Dendritic cell treated with granulocyte-macrophage colony-stimulating factor and Interleukin-4, amounts not matched to agents 40 ng/mL and 50 ng/mL, for 4 days (primary cell): ENCODE measurements at regions not wholly inside any gene's neighbourhood (a gene's known extent, or its start where the extent isn't known, plus 50 kb on each side); places are given as distances from the start of the nearest gene placed in this dataset.
"Not testable (repeated sequence)": the region's sequence is repeated elsewhere in the genome, so short reads cannot be mapped to it uniquely, and the experiment has no call there.

Experiments
- H3K27ac Mint-ChIP-seq: one replicate; pipeline ENCODE4 v1.8.0; 2022; ENCODE audit warnings: mild to moderate bottlenecking, mixed read lengths
- H3K27me3 Mint-ChIP-seq: one replicate; pipeline ENCODE4 v1.8.0; 2022; ENCODE audit warnings: mild to moderate bottlenecking, mixed read lengths
- H3K36me3 Mint-ChIP-seq: one replicate; pipeline ENCODE4 v1.8.0; 2022; ENCODE audit warnings: low read depth, mixed read lengths
- H3K4me1 Mint-ChIP-seq: one replicate; pipeline ENCODE4 v1.8.0; 2022; ENCODE audit warnings: low read depth, mixed read lengths
- H3K4me3 Mint-ChIP-seq: one replicate; pipeline ENCODE4 v1.8.0; 2022; ENCODE audit warnings: mild to moderate bottlenecking, moderate library complexity, mixed read lengths
- H3K9me3 Mint-ChIP-seq: one replicate; pipeline ENCODE4 v1.8.0; 2022; ENCODE audit warnings: mixed read lengths
- intact Hi-C: fragments of 100-400 bp; cut with micrococcal nuclease; formaldehyde crosslinking; loops from one replicate; pipeline ENCODE4 v1.15.0; 2022

DNA sequence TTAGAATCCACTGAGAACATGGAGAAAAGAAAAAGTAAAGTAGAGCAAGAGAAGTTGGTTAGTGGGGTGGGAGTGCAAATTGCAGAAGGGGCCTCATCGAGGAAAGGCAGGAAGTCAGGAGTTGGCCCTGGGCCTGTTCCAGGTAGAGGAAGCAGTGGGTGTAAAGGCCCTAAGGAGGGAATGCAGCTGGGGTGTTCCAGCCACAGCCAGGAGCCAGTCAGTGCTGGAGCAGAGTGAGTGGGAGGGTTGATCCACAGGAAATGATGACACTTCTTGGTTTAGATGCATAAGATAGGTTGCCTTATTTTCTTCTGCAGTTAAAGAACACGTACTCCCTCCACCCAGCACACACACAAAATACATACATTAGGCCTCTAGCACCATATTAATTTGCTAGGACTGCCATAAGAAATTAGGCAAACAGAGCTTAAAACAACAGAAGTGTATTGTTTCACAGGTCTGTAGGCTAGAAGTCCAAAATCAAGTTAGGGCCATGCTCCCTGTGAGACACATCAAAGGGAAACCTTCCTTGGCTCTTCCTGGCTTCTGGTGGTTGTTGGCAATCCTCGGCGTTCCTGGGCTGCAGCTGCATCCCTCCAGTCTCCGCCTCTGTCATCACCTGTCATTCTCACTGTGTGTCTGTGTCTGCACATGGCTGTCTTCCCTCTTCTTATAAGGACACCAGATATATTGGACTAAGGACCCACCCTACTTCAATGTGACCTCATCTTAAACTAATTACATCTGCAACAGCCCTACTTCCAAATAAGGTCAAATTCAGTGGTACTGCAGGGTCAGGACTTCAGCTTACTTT is 205.9 kb downstream of the AASDH start:
- peaks cover 9% of the 10 kb centered on the region for H3K9me3 Mint-ChIP-seq
- intact Hi-C loops: no loop called here
- no peaks in the 10 kb centered on the region for H3K36me3 Mint-ChIP-seq
- no peak overlapping the region for H3K4me3 Mint-ChIP-seq
- peaks cover 31% of the 10 kb centered on the region for H3K4me1 Mint-ChIP-seq
- no peak overlapping the region for H3K27ac Mint-ChIP-seq
- no peaks in the 10 kb centered on the region for H3K27me3 Mint-ChIP-seq

DNA sequence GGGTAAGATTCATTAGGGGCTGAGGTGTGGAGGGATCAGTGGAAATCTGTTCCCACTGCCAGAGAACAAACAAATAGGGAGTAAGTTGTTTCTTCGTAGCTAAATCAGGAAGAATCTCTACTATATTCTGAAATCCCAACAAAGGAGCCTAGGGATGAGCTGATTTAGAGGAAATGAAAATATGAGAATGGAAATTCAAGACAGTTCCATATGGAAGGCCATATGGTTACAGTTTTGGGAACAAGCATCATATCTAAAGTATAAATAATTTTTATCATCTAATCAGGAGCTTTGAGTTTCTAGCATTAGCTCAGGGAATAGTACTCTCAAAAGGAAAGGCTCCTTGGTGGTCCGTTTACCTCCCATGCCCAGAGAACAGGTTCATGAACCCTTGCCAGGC is 218.2 kb downstream of the AASDH start:
- H3K4me3 Mint-ChIP-seq: no peak overlapping the region

DNA sequence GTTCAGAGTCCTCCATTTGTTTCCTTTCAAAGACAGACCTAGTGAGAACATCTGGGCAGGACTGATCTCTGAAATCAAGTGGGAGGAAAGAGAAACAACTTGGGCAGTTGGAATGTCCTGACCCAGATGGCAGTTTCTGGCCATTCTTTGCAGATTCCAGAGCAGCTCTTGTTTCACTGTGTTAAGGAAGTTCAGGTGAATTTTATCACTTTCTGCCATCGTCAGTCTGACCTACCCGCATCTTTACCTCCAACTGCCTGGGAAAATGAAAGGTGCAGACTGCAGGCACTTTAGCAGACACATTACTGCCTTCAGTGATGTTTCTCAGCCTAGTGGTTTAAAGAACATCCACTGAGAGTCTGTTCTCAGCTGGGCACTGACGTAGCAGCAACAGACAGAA is 216.2 kb downstream of the CEP135 start:
- no peaks in the 10 kb centered on the region for H3K4me1 Mint-ChIP-seq
- no peak overlapping the region for H3K27ac Mint-ChIP-seq
- H3K4me3 Mint-ChIP-seq: no peak overlapping the region
- no peaks in the 10 kb centered on the region for H3K9me3 Mint-ChIP-seq
- no peaks in the 10 kb centered on the region for H3K36me3 Mint-ChIP-seq
- intact Hi-C loops: no loop called here
- H3K27me3 Mint-ChIP-seq: no peaks in the 10 kb centered on the region

More for the DNA sequence above, 218.2 kb downstream of the AASDH start:
- Mint-ChIP-seq H3K4me1 (no peaks in the 10 kb centered on the region), H3K27ac (no peak overlapping the region), H3K36me3 (no peaks in the 10 kb centered on the region), H3K27me3 (no peaks in the 10 kb centered on the region), H3K9me3 (peaks cover under 1% of the 10 kb centered on the region)
- intact Hi-C loops: no loop called here

DNA sequence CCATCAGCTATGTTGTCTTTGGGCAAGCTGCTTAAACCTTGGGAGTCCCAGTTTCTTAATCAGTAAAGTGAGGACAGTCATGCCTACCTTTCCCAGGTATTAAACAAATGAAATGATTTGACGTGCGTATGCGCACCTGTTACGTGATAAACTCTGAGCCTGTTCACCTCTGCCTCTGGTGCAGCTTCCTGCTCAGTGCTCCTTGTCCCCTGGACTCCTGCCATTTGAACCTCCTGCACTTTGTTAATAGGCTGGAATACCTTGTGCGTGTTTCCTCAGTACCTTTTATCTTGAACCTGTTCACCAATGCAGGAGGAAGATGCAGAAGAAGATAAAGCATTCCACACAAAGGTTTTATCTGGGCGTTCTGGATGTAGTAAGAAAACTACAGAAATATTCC is 211.9 kb downstream of the CEP135 start:
- no peaks in the 10 kb centered on the region for H3K9me3 Mint-ChIP-seq
- no peaks in the 10 kb centered on the region for H3K4me1 Mint-ChIP-seq
- H3K4me3 Mint-ChIP-seq: no peak overlapping the region
- intact Hi-C loops: no loop called here
- no peaks in the 10 kb centered on the region for H3K36me3 Mint-ChIP-seq
- H3K27me3 Mint-ChIP-seq: no peaks in the 10 kb centered on the region
- H3K27ac Mint-ChIP-seq: no peak overlapping the region

DNA sequence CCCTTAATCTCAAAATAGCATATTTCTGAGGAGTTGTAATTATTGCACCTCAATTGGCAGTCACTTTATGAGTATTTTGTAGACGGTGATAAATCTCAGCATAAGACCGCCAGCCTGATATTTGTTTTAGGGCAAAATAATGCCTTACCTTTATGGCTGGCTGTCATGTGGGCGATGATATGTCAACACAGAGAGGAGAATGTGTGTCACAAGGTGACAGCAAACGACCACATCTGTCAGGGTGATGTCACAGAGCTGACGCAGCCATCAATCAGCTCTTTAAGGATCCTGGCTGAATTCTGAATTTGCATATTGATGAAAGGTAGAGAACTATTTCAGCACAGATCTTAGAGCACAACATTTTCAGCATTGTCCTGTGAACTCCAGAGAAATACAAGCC is 209.7 kb downstream of the CEP135 start:
- H3K27ac Mint-ChIP-seq: no peak overlapping the region
- no peaks in the 10 kb centered on the region for H3K9me3 Mint-ChIP-seq
- no peak overlapping the region for H3K4me3 Mint-ChIP-seq
- intact Hi-C loops: no loop called here
- no peaks in the 10 kb centered on the region for H3K27me3 Mint-ChIP-seq
- no peaks in the 10 kb centered on the region for H3K4me1 Mint-ChIP-seq
- no peaks in the 10 kb centered on the region for H3K36me3 Mint-ChIP-seq

DNA sequence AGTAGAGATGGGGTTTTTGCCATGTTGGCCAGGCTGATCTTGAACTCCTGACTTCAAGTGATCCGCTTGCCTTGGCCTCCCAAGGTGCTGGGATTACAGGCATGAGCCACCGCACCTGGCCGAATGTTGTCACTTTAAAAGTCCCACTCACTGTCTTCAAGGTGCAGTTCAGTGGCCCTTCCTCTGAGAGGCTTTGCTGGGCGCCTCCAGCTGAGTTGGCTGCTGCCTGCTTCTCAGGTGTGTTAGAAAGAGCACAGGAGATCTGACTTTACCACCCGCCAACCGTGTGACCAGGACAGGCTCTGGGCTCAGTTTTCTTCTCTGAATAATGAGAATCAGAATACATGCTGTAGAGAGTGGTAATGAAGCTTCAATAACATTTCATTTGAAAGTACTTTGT is 207.4 kb downstream of the CEP135 start:
- Mint-ChIP-seq H3K9me3 (no peaks in the 10 kb centered on the region), H3K27ac (no peak overlapping the region), H3K4me3 (no peak overlapping the region), H3K27me3 (no peaks in the 10 kb centered on the region), H3K4me1 (no peaks in the 10 kb centered on the region), H3K36me3 (no peaks in the 10 kb centered on the region)
- intact Hi-C loops: no loop called here

DNA sequence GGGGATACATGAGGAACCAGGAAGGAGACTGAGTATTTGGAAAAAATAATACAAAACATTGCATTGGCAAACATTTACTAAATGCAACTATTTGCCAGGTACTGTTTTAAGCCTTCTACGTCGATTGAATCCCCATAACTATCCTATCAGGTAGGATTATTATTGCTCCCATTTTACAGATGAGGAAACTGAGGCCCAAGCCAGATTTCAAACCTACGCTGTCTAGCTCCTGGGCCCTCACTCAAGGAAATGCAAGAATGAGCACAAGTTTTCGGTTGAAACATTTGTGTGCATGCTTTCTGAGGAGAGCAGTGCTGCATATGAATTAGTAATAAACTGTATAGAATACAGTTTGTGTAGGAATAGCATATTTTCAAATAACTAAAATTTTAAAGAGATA is 206.7 kb downstream of the CEP135 start:
- Mint-ChIP-seq H3K27ac (no peak overlapping the region), H3K4me3 (no peak overlapping the region), H3K9me3 (no peaks in the 10 kb centered on the region), H3K36me3 (no peaks in the 10 kb centered on the region), H3K27me3 (no peaks in the 10 kb centered on the region), H3K4me1 (no peaks in the 10 kb centered on the region)
- intact Hi-C loops: no loop called here

DNA sequence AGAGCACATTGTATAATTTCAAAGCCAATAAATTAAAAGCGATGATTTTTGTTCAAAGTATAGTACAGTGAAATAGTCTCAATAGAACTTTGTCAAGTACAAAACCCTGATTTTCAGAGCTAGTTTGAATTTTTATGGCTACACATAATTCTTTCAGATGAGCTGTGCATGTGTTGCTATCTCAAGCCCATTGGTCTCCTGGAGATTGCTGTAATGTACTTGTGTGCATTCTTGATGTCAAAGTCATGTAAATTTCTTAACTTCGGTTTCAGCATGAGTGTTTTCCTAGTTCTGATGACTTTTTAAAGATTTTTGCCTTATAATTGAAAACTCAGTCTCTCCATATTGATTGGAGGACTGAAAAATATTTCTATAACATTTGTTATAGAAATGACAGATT is 200.8 kb downstream of the CEP135 start:
- no peaks in the 10 kb centered on the region for H3K9me3 Mint-ChIP-seq
- no peaks in the 10 kb centered on the region for H3K36me3 Mint-ChIP-seq
- intact Hi-C loops: no loop called here
- H3K4me3 Mint-ChIP-seq: no peak overlapping the region
- H3K27me3 Mint-ChIP-seq: no peaks in the 10 kb centered on the region
- no peak overlapping the region for H3K27ac Mint-ChIP-seq
- H3K4me1 Mint-ChIP-seq: no peaks in the 10 kb centered on the region

DNA sequence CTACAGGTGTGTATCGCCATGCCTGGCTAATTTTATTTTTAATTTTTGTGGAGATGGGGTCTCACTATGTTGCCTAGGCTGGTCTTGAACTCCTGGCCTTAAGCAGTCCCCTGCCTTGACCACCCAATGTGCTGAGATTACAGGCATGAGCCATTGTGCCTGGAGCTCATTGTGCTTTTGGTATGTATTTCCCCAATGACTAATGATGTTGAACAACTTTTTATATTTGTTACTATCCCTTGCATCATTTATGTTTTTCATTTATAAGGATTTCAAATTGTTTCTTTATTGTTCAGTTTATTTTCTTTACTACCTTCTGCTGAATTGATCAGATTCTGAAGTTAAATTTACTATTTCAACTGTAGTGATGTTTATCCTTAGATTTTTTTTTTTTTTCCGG is 199.7 kb downstream of the CEP135 start:
- Mint-ChIP-seq H3K36me3 (no peaks in the 10 kb centered on the region), H3K9me3 (no peaks in the 10 kb centered on the region), H3K4me3 (no peak overlapping the region), H3K27me3 (no peaks in the 10 kb centered on the region), H3K27ac (no peak overlapping the region), H3K4me1 (no peaks in the 10 kb centered on the region)
- intact Hi-C loops: no loop called here

DNA sequence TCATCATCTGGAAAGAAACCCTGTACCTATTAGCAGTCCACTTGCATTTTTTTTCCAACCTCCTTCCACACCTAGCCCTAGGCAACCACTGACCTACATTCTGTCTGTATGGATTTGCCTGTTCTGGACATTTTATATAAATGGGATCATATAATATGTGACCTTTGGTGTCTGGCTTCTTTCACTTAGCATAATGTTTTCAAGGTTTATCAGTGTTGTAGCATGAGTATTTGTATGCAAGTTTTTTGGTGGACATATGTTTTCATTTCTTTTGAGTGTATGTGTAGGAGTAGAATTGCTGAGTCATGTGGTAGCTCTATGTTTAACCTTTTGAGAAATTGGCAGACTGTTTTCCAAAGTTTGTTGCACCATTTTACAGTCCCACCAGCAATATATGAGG is 198.6 kb downstream of the CEP135 start:
- H3K27ac Mint-ChIP-seq: no peak overlapping the region
- no peaks in the 10 kb centered on the region for H3K4me1 Mint-ChIP-seq
- intact Hi-C loops: no loop called here
- no peaks in the 10 kb centered on the region for H3K27me3 Mint-ChIP-seq
- H3K4me3 Mint-ChIP-seq: no peak overlapping the region
- no peaks in the 10 kb centered on the region for H3K36me3 Mint-ChIP-seq
- H3K9me3 Mint-ChIP-seq: no peaks in the 10 kb centered on the region

DNA sequence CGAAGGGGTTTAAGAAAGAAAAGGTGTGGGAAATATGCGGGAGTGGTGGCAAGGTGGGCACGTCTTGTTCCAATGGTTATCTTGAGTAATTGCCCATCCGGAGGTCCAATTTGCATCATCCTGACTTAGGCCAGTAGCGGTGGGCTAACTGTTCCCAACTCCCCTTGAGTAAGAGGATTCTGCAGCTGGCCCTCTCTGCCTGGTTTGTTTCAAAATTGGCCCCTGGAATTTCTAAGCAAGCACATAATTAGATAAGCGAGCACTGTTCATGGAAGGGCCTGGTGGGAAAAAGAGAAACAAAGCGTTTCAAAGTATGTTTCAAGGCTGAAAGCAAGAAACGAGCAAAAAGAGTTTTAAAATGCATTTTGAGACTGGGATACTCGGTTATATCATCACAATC is 198.2 kb downstream of the CEP135 start:
- Mint-ChIP-seq H3K4me1 (no peaks in the 10 kb centered on the region), H3K4me3 (no peak overlapping the region), H3K9me3 (no peaks in the 10 kb centered on the region), H3K36me3 (no peaks in the 10 kb centered on the region), H3K27me3 (no peaks in the 10 kb centered on the region), H3K27ac (no peak overlapping the region)
- intact Hi-C loops: no loop called here

DNA sequence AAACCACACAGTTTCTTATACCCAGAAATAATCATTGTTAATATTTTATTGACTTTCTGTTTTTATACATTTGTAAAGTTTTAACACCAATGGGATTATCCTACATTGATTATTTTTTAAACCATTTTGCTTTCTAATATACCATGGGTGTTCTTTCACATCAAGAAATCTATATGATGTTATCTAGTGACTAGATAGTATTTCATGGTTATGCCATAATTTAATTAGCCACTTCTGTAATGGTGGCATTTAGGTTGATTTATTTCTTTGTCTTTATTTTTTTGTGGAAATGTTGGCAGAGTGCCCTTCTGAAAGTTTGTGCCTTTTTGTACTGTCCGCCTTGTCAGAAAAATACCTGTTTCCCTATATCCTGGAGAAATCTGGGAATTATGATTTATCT is 193.3 kb downstream of the CEP135 start:
- H3K27ac Mint-ChIP-seq: no peak overlapping the region
- no peaks in the 10 kb centered on the region for H3K4me1 Mint-ChIP-seq
- no peak overlapping the region for H3K4me3 Mint-ChIP-seq
- H3K27me3 Mint-ChIP-seq: no peaks in the 10 kb centered on the region
- intact Hi-C loops: no loop called here
- no peaks in the 10 kb centered on the region for H3K9me3 Mint-ChIP-seq
- H3K36me3 Mint-ChIP-seq: no peaks in the 10 kb centered on the region

DNA sequence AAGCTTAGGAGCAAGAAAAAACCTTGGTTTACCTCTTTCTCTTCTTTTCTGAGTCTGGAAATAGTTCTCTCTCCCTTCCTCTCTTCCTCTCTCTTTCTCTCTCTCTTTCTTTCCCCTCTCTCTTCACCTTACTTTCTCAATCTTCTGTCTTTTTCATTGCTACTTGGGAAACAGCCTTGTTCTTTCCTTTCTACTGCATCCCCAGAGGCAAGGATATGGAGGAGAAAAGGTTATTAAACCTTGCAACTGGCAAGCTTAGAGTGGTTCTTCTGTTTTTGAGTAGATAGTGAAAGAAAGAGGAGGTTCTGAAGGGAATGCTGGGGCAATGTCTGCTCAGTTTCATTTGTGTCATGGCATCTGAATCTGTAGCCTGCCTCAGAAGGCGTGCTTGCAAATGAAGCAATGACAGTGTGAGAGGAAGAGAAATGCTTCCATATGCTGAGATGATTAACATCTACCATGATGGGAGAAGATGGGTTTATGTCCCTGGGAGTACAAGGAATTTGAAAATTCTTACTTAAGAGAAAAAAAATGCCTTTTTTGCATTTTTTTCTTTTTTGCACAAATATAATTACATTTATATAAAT is 190.6 kb downstream of the CEP135 start:
- H3K36me3 Mint-ChIP-seq: no peaks in the 10 kb centered on the region
- no peak overlapping the region for H3K4me3 Mint-ChIP-seq
- no peak overlapping the region for H3K27ac Mint-ChIP-seq
- no peaks in the 10 kb centered on the region for H3K4me1 Mint-ChIP-seq
- H3K27me3 Mint-ChIP-seq: no peaks in the 10 kb centered on the region
- intact Hi-C loops: no loop called here
- H3K9me3 Mint-ChIP-seq: no peaks in the 10 kb centered on the region

DNA sequence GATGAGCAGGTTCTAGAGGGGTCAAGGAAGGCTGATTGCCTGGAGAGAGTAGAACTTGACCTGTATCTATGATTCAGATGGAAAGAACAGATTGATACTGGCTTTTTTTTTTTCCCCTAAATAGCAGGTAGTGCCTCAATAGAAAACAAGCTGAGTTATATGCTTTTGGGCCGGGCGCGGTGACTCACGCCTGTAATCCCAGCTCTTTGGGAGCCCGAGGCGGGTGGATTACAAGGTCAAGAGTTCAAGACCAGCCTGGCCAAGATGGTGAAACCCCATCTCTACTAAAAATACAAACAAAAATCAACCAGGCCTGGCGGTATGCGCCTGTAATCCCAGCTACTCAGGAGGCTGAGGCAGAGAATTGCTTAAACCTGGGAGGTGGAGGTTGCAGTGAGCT is 186.1 kb downstream of the CEP135 start:
- H3K36me3 Mint-ChIP-seq, H3K27ac Mint-ChIP-seq, H3K9me3 Mint-ChIP-seq, intact Hi-C loops, H3K27me3 Mint-ChIP-seq, H3K4me1 Mint-ChIP-seq, H3K4me3 Mint-ChIP-seq: not testable (repeated sequence)

DNA sequence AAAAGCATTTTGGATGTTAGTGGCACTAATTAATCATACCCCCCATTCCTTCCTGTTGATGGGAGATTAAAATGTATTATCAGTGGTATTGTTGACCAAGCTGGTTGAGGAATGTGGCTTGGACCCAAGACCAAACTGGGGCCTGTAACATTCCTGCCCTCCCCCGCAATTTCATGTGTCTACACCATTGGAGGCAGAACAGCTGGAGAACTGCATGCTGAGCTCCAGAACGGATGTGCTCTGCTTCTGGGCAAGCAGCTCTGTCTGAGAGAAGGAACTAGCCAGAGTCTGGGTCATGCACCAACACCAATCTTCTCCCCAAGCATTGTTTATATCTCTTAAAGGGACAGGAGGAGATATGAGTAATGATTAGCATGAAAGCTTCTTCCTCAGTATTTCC is 185.5 kb downstream of the CEP135 start:
- Mint-ChIP-seq H3K9me3 (no peaks in the 10 kb centered on the region), H3K36me3 (no peaks in the 10 kb centered on the region), H3K4me1 (no peaks in the 10 kb centered on the region), H3K27ac (no peak overlapping the region), H3K4me3 (no peak overlapping the region), H3K27me3 (no peaks in the 10 kb centered on the region)
- intact Hi-C loops: no loop called here
